Trophoblast cell (in vitro differentiated cells and primary cell): ENCODE measurements at regions not wholly inside any gene's neighbourhood (a gene's known extent, or its start where the extent isn't known, plus 50 kb on each side); places are given as distances from the start of the nearest gene placed in this dataset.

ENCODE experiments used
- DNase-seq, 2 donors: peaks; one replicate each; pipeline ENCODE4 v3.0.0-alpha.2; 2016
- H2AFZ ChIP-seq: 2 replicates; pipeline ENCODE4 v1.6.1; 2013; ENCODE audit warnings: low read length, moderate library complexity, mild to moderate bottlenecking; ENCODE audit not compliant: insufficient read depth, poor library complexity
- H2AK5ac ChIP-seq: 2 replicates; pipeline ENCODE4 v1.6.1; 2013; ENCODE audit warnings: mild to moderate bottlenecking, low read length
- H2BK120ac ChIP-seq: 2 replicates; pipeline ENCODE4 v1.6.1; 2013; ENCODE audit warnings: low read length, mild to moderate bottlenecking, moderate library complexity; ENCODE audit not compliant: insufficient read depth, poor library complexity
- H2BK12ac ChIP-seq: 2 replicates; pipeline ENCODE4 v1.6.1; 2013; ENCODE audit warnings: mild to moderate bottlenecking, low read length, moderate library complexity
- H2BK5ac ChIP-seq: 2 replicates; pipeline ENCODE4 v1.6.1; 2013; ENCODE audit warnings: low read length, low read depth, moderate library complexity, mild to moderate bottlenecking; ENCODE audit not compliant: poor library complexity
- H3K14ac ChIP-seq: 2 replicates; pipeline ENCODE4 v1.6.1; 2013; ENCODE audit warnings: mild to moderate bottlenecking, low read length
- H3K18ac ChIP-seq: 2 replicates; pipeline ENCODE4 v1.6.1; 2013; ENCODE audit warnings: mild to moderate bottlenecking, low read length
- H3K23ac ChIP-seq: 2 replicates; pipeline ENCODE4 v1.6.1; 2013; ENCODE audit warnings: low read length
- H3K27ac ChIP-seq: 2 replicates; pipeline ENCODE4 v1.5.1; 2013; ENCODE audit warnings: low read depth, mild to moderate bottlenecking, inconsistent platforms, low read length, moderate library complexity
- H3K27me3 ChIP-seq: 2 replicates; pipeline ENCODE4 v1.6.1; 2013; ENCODE audit warnings: inconsistent platforms, mild to moderate bottlenecking, low read length, moderate library complexity; ENCODE audit not compliant: insufficient read depth
- H3K36me3 ChIP-seq, 2 experiments: 1 replicate in 1 of 2; 2 replicates in 1 of 2; pipeline ENCODE4 v1.6.1; 2013; ENCODE audit warnings: low read length in 2 of 2, mild to moderate bottlenecking in 2 of 2, moderate library complexity in 1 of 2; ENCODE audit not compliant: insufficient read depth in 2 of 2, control insufficient read depth in 1 of 2
- H3K4ac ChIP-seq: 2 replicates; pipeline ENCODE4 v1.6.1; 2013; ENCODE audit warnings: low read depth, mild to moderate bottlenecking, low read length, moderate library complexity
- H3K4me1 ChIP-seq, 2 experiments: 1 replicate in 1 of 2; 2 replicates in 1 of 2; pipeline ENCODE4 v1.6.1; 2013; ENCODE audit warnings: low read length in 2 of 2, mild to moderate bottlenecking in 2 of 2, moderate library complexity in 1 of 2; ENCODE audit not compliant: insufficient read depth in 2 of 2, control insufficient read depth in 1 of 2
- H3K4me2 ChIP-seq: 2 replicates; pipeline ENCODE4 v1.6.1; 2013; ENCODE audit warnings: inconsistent platforms, mild to moderate bottlenecking, low read length, moderate library complexity
- H3K4me3 ChIP-seq: 2 replicates; pipeline ENCODE4 v1.5.1; 2013; ENCODE audit warnings: mild to moderate bottlenecking, low read depth, low read length, inconsistent platforms
- H3K79me1 ChIP-seq: one replicate; pipeline ENCODE4 v1.6.1; 2013; ENCODE audit warnings: low read length
- H3K79me2 ChIP-seq: 2 replicates; pipeline ENCODE4 v1.6.1; 2013; ENCODE audit warnings: low read length, mild to moderate bottlenecking; ENCODE audit not compliant: control insufficient read depth, insufficient read depth, poor library complexity
- H3K9ac ChIP-seq: 2 replicates; pipeline ENCODE4 v1.6.1; 2013; ENCODE audit warnings: mild to moderate bottlenecking, low read length
- H3K9me3 ChIP-seq: 2 replicates; pipeline ENCODE4 v1.6.1; 2013; ENCODE audit warnings: low read depth, mild to moderate bottlenecking, control low read depth, inconsistent platforms, low read length; ENCODE audit not compliant: insufficient read depth
- H4K12ac ChIP-seq: 2 replicates; pipeline ENCODE4 v1.6.1; 2013; ENCODE audit warnings: low read depth, mild to moderate bottlenecking, low read length, moderate library complexity
- H4K8ac ChIP-seq: 2 replicates; pipeline ENCODE4 v1.6.1; 2013; ENCODE audit warnings: low read depth, mild to moderate bottlenecking, low read length, moderate library complexity
- H4K91ac ChIP-seq: one replicate; pipeline ENCODE4 v1.6.1; 2013; ENCODE audit warnings: low read depth, mild to moderate bottlenecking, low read length, moderate library complexity
- WGBS: extraction: QIAGEN DNeasy Blood & Tissue Kit; methylation state at CpG from one replicate; pipeline ENCODE4 v1.1.7; 2013; ENCODE audit warnings: missing lambda C conversion rate; ENCODE audit not compliant: insufficient read length, insufficient coverage; ENCODE audit errors: extremely low coverage; 5-methylcytosine and 5-hydroxymethylcytosine counted together

GRCh38 chr20:52630138-52630537 lies 342.0 kb upstream of the TSHZ2 start:
- Histone ChIP-seq H2BK120ac (no peak overlapping the region), H2AFZ (no peak overlapping the region), H4K12ac (no peak overlapping the region), H3K14ac (no peak overlapping the region), H4K91ac (no peak overlapping the region), H3K4me3 (no peak overlapping the region), H3K18ac (no peak overlapping the region), H2AK5ac (no peak overlapping the region), H3K36me3 (no peaks in the 10 kb centered on the region), H3K27me3 (no peaks in the 10 kb centered on the region), H3K9me3 (no peaks in the 10 kb centered on the region), H4K8ac (no peak overlapping the region), H2BK5ac (no peak overlapping the region), H3K23ac (no peak overlapping the region), H3K4me2 (no peak overlapping the region), H3K79me1 (no peaks in the 10 kb centered on the region), H3K4me1 (no peaks in the 10 kb centered on the region), H3K79me2 (no peaks in the 10 kb centered on the region), H3K9ac (no peak overlapping the region), H3K27ac (no peak overlapping the region), H2BK12ac (no peak overlapping the region), H3K4ac (no peak overlapping the region)
- DNase-seq, result no peak
- WGBS, result no CpG with 5 or more reads among the region's 2 CpGs

- no peak overlapping the region for H2BK12ac ChIP-seq
- H3K4me3 ChIP-seq, result no peak overlapping the region
- H3K27ac ChIP-seq, result no peak overlapping the region
- no peak overlapping the region for H2BK120ac ChIP-seq
- H3K4me1 ChIP-seq, result no peaks in the 10 kb centered on the region
- no CpG with 5 or more reads among the region's 4 CpGs for WGBS
- no peak overlapping the region for H3K4me2 ChIP-seq
- H3K36me3 ChIP-seq, result no peaks in the 10 kb centered on the region
- no peaks in the 10 kb centered on the region for H3K9me3 ChIP-seq
- peak; percentile 65 to 82 for DNase-seq
- no peak overlapping the region for H4K12ac ChIP-seq
- no peak overlapping the region for H3K23ac ChIP-seq
- H2AFZ ChIP-seq, result no peak overlapping the region
- H3K79me2 ChIP-seq, result no peaks in the 10 kb centered on the region
- no peak overlapping the region for H3K9ac ChIP-seq
- H2AK5ac ChIP-seq, result no peak overlapping the region
- H3K14ac ChIP-seq, result no peak overlapping the region
- no peak overlapping the region for H3K18ac ChIP-seq
- H4K91ac ChIP-seq, result no peak overlapping the region
- H3K27me3 ChIP-seq, result no peaks in the 10 kb centered on the region
- no peak overlapping the region for H2BK5ac ChIP-seq
- no peak overlapping the region for H4K8ac ChIP-seq
- H3K79me1 ChIP-seq, result no peaks in the 10 kb centered on the region
- no peak overlapping the region for H3K4ac ChIP-seq
Measured at GRCh38 chr20:52624281-52624680, 347.9 kb upstream of the TSHZ2 start.

- H3K9me3 ChIP-seq, result no peaks in the 10 kb centered on the region
- H3K23ac ChIP-seq, result no peak overlapping the region
- H3K4me3 ChIP-seq, result no peak overlapping the region
- no peak overlapping the region for H2AFZ ChIP-seq
- H2BK120ac ChIP-seq, result no peak overlapping the region
- H3K14ac ChIP-seq, result no peak overlapping the region
- no peak overlapping the region for H3K18ac ChIP-seq
- no peaks in the 10 kb centered on the region for H3K27me3 ChIP-seq
- no peak overlapping the region for H3K4me2 ChIP-seq
- no peak overlapping the region for H2BK12ac ChIP-seq
- no peaks in the 10 kb centered on the region for H3K36me3 ChIP-seq
- DNase-seq, result peak; percentile 30 to 84
- H4K12ac ChIP-seq, result no peak overlapping the region
- no peak overlapping the region for H2BK5ac ChIP-seq
- no peaks in the 10 kb centered on the region for H3K79me2 ChIP-seq
- H4K91ac ChIP-seq, result no peak overlapping the region
- no peaks in the 10 kb centered on the region for H3K79me1 ChIP-seq
- no peak overlapping the region for H3K4ac ChIP-seq
- no peak overlapping the region for H4K8ac ChIP-seq
- H3K27ac ChIP-seq, result no peak overlapping the region
- H3K4me1 ChIP-seq, result no peaks in the 10 kb centered on the region
- H3K9ac ChIP-seq, result no peak overlapping the region
- H2AK5ac ChIP-seq, result no peak overlapping the region
Measured at GRCh38 chr20:52622081-52622480, 350.1 kb upstream of the TSHZ2 start.

GRCh38 chr20:52621401-52621800 lies 350.8 kb upstream of the TSHZ2 start:
- Histone ChIP-seq H3K4me3 (no peak overlapping the region), H3K36me3 (no peaks in the 10 kb centered on the region), H2BK120ac (peak overlapping the region; percentile 11), H3K9ac (no peak overlapping the region), H4K12ac (no peak overlapping the region), H3K79me2 (no peaks in the 10 kb centered on the region), H3K4ac (no peak overlapping the region), H2AFZ (no peak overlapping the region), H2BK5ac (no peak overlapping the region), H4K91ac (peak overlapping the region; percentile 52), H3K27me3 (no peaks in the 10 kb centered on the region), H3K4me2 (no peak overlapping the region), H3K18ac (peak overlapping the region; percentile 40), H3K79me1 (no peaks in the 10 kb centered on the region), H3K14ac (no peak overlapping the region), H3K23ac (no peak overlapping the region), H3K27ac (no peak overlapping the region), H2AK5ac (no peak overlapping the region), H3K4me1 (no peaks in the 10 kb centered on the region), H2BK12ac (peak overlapping the region; percentile 24), H3K9me3 (no peaks in the 10 kb centered on the region), H4K8ac (no peak overlapping the region)
- no CpG with 5 or more reads among the region's 2 CpGs for WGBS
- DNase-seq, result no peak
